IMR-90 (cell line): ENCODE measurements at regions not wholly inside any gene's neighbourhood (a gene's known extent, or its start where the extent isn't known, plus 50 kb on each side); places are given as distances from the start of the nearest gene placed in this dataset.

Experiments used
- ATAC-seq: fragments of 200-7000 bp; cut with Tn5 transposase; 2 replicates; pipeline ENCODE4 v1.9.1; 2020; ENCODE audit warnings: low read depth, mild to moderate bottlenecking, moderate library complexity
- BruUV-seq: library from RNA; stranded (reverse); fragments of 400-500 nt; replicated peaks from 2 replicates; lab custom pipeline; 2021; lab: Mats Ljungman, UMichigan
- CTCF ChIA-PET: fragments of 300-600 bp; formaldehyde crosslinking; extraction: SDS; loops from one replicate; lab custom pipeline; 2021; ENCODE audit warnings: antibody characterized with exemption; lab: Yijun Ruan, JAX
- POLR2A ChIA-PET: fragments of 300-600 bp; sonication (Branson Sonifier 250); formaldehyde crosslinking; loops from one replicate; lab custom pipeline; 2022; ENCODE audit warnings: antibody characterized with exemption; ENCODE audit not compliant: unreplicated experiment; lab: Charles Lee
- DNase-seq: peaks from one replicate; pipeline ENCODE4 v3.0.0; 2013
- H2AFZ ChIP-seq: replicated peaks from 2 replicates; pipeline ENCODE3; 2013; ENCODE audit warnings: low read length, mild to moderate bottlenecking; ENCODE audit not compliant: poor library complexity
- H2AK5ac ChIP-seq: 2 replicates; pipeline ENCODE4 v1.6.1; 2013; ENCODE audit warnings: low read depth, low read length, inconsistent platforms
- H2AK9ac ChIP-seq: replicated peaks from 2 replicates; pipeline ENCODE3; 2013; ENCODE audit warnings: mild to moderate bottlenecking, low read depth, low read length, moderate library complexity; ENCODE audit not compliant: poor library complexity
- H2BK120ac ChIP-seq: 2 replicates; pipeline ENCODE4 v1.6.1; 2013; ENCODE audit warnings: low read depth, low read length, inconsistent platforms
- H2BK15ac ChIP-seq: 3 replicates; pipeline ENCODE4 v1.6.1; 2013; ENCODE audit warnings: low read depth, low read length, inconsistent platforms
- H2BK20ac ChIP-seq: 2 replicates; pipeline ENCODE4 v1.6.1; 2013; ENCODE audit warnings: low read depth, mild to moderate bottlenecking, inconsistent platforms, low read length, moderate library complexity
- H2BK5ac ChIP-seq: 2 replicates; pipeline ENCODE4 v1.6.1; 2013; ENCODE audit warnings: mild to moderate bottlenecking, low read depth, low read length, inconsistent platforms; ENCODE audit not compliant: poor library complexity, severe bottlenecking
- H3K14ac ChIP-seq: replicated peaks from 2 replicates; pipeline ENCODE4 v1.6.1; 2013; ENCODE audit warnings: low read depth, low read length, inconsistent platforms
- H3K18ac ChIP-seq: 2 replicates; pipeline ENCODE4 v1.6.1; 2013; ENCODE audit warnings: low read depth, low read length, control low read depth
- H3K23ac ChIP-seq: 2 replicates; pipeline ENCODE4 v1.6.1; 2013; ENCODE audit warnings: low read depth, low read length, inconsistent platforms
- H3K27ac ChIP-seq: 2 replicates; pipeline ENCODE4 v1.5.1; 2013; ENCODE audit warnings: mild to moderate bottlenecking, control low read depth, low read length; ENCODE audit not compliant: insufficient read depth
- H3K27me3 ChIP-seq: 2 replicates; pipeline ENCODE4 v1.6.1; 2013; ENCODE audit warnings: low read length; ENCODE audit not compliant: control insufficient read depth, insufficient read depth
- H3K36me3 ChIP-seq: 2 replicates; pipeline ENCODE4 v1.6.1; 2013; ENCODE audit warnings: low read length, mixed read lengths; ENCODE audit not compliant: control insufficient read depth, insufficient read depth
- H3K4ac ChIP-seq: 2 replicates; pipeline ENCODE4 v1.6.1; 2013; ENCODE audit warnings: low read depth, low read length, inconsistent platforms
- H3K4me1 ChIP-seq: 2 replicates; pipeline ENCODE4 v1.6.1; 2013; ENCODE audit warnings: low read length, mixed read lengths; ENCODE audit not compliant: control insufficient read depth, insufficient read depth
- H3K4me2 ChIP-seq: 2 replicates; pipeline ENCODE4 v1.6.1; 2013; ENCODE audit warnings: low read depth, mild to moderate bottlenecking, control low read depth, low read length, moderate library complexity
- H3K4me3 ChIP-seq: 2 replicates; pipeline ENCODE4 v1.5.1; 2013; ENCODE audit warnings: low read depth, mild to moderate bottlenecking, control low read depth, low read length, moderate library complexity; ENCODE audit not compliant: insufficient read depth
- H3K56ac ChIP-seq: 2 replicates; pipeline ENCODE4 v1.6.1; 2013; ENCODE audit warnings: low read length, inconsistent platforms; ENCODE audit not compliant: insufficient read depth; ENCODE audit errors: extremely low read depth
- H3K79me1 ChIP-seq, 2 experiments: 2 replicates each; pipeline ENCODE4 v1.6.1; 2013; ENCODE audit warnings: low read length in 2 of 2, inconsistent platforms in 1 of 2, low read depth in 1 of 2
- H3K9ac ChIP-seq: 2 replicates; pipeline ENCODE4 v1.6.1; 2013; ENCODE audit warnings: low read depth, low read length, control low read depth
- H3K9me1 ChIP-seq: 2 replicates; pipeline ENCODE4 v1.6.1; 2013; ENCODE audit warnings: low read length, inconsistent platforms; ENCODE audit not compliant: insufficient read depth
- H3K9me3 ChIP-seq: 2 replicates; pipeline ENCODE4 v1.6.1; 2013; ENCODE audit warnings: low read length; ENCODE audit not compliant: control insufficient read depth, insufficient read depth
- H4K20me1 ChIP-seq: 2 replicates; pipeline ENCODE4 v1.6.1; 2013; ENCODE audit warnings: low read length, inconsistent platforms; ENCODE audit not compliant: insufficient read depth
- H4K5ac ChIP-seq: 2 replicates; pipeline ENCODE4 v1.6.1; 2013; ENCODE audit warnings: mild to moderate bottlenecking, low read depth, low read length, control low read depth
- H4K8ac ChIP-seq, 2 experiments: 2 replicates each; pipeline ENCODE4 v1.6.1; 2013; ENCODE audit warnings: low read depth in 2 of 2, low read length in 2 of 2, control low read depth in 1 of 2, inconsistent platforms in 1 of 2
- H4K91ac ChIP-seq: 2 replicates; pipeline ENCODE4 v1.6.1; 2013; ENCODE audit warnings: low read depth, low read length, inconsistent platforms; ENCODE audit not compliant: insufficient read depth
- BHLHE40 ChIP-seq: fragments of 150-350 bp; IDR thresholded peaks from 2 replicates; pipeline ENCODE4 v1.6.1; 2016; ENCODE audit warnings: mild to moderate bottlenecking, low read depth, low read length
- CEBPB ChIP-seq: IDR thresholded peaks from 2 replicates; pipeline ENCODE4 v1.6.1; 2012; ENCODE audit warnings: low read depth, low read length, improper control_type of control experiment
- CHD1 ChIP-seq: IDR thresholded peaks from 2 replicates; pipeline ENCODE4 v1.6.1; 2012; ENCODE audit warnings: low read depth, low read length, improper control_type of control experiment
- CTCF ChIP-seq: conservative IDR thresholded peaks from 2 replicates; pipeline ENCODE4 v1.5.1; 2012; ENCODE audit warnings: mild to moderate bottlenecking, low read depth, low read length, improper control_type of control experiment
- ELK1 ChIP-seq: fragments of 150-350 bp; IDR thresholded peaks from 2 replicates; pipeline ENCODE4 v1.6.1; 2016; ENCODE audit warnings: low read depth, mild to moderate bottlenecking, low read length, moderate library complexity, borderline replicate concordance
- FOS ChIP-seq: fragments of 150-350 bp; IDR thresholded peaks from 2 replicates; pipeline ENCODE4 v1.6.1; 2016; ENCODE audit warnings: low read depth, low read length
- MAFK ChIP-seq: IDR thresholded peaks from 2 replicates; pipeline ENCODE4 v1.6.1; 2012; ENCODE audit warnings: low read depth, low read length, improper control_type of control experiment
- MAZ ChIP-seq: IDR thresholded peaks from 2 replicates; pipeline ENCODE4 v1.6.1; 2012; ENCODE audit warnings: low read depth, mild to moderate bottlenecking, low read length, improper control_type of control experiment, moderate library complexity, borderline replicate concordance
- MXI1 ChIP-seq: IDR thresholded peaks from 2 replicates; pipeline ENCODE4 v1.6.1; 2012; ENCODE audit warnings: low read depth, mild to moderate bottlenecking, low read length, moderate library complexity, borderline replicate concordance
- NFE2L2 ChIP-seq: fragments of 150-350 bp; IDR thresholded peaks from 2 replicates; pipeline ENCODE4 v1.6.1; 2016; ENCODE audit warnings: low read depth, mild to moderate bottlenecking, low read length
- POLR2A ChIP-seq: IDR thresholded peaks from 2 replicates; pipeline ENCODE4 v1.6.1; 2012; ENCODE audit warnings: mild to moderate bottlenecking, low read depth, low read length
- RAD21 ChIP-seq: IDR thresholded peaks from 2 replicates; pipeline ENCODE4 v1.6.1; 2012; ENCODE audit warnings: low read length, improper control_type of control experiment
- RCOR1 ChIP-seq: IDR thresholded peaks from 2 replicates; pipeline ENCODE4 v1.6.1; 2012; ENCODE audit warnings: mild to moderate bottlenecking, low read length, improper control_type of control experiment; ENCODE audit not compliant: insufficient replicate concordance
- RFX5 ChIP-seq: IDR thresholded peaks from 2 replicates; pipeline ENCODE4 v1.8.0; 2012; ENCODE audit warnings: low read depth, mild to moderate bottlenecking, low read length, moderate library complexity
- SMC3 ChIP-seq: fragments of 150-350 bp; IDR thresholded peaks from 2 replicates; pipeline ENCODE4 v1.6.1; 2016; ENCODE audit warnings: low read depth, mild to moderate bottlenecking, antibody characterized with exemption, low read length, moderate library complexity
- USF2 ChIP-seq: fragments of 150-350 bp; IDR thresholded peaks from 2 replicates; pipeline ENCODE4 v1.6.1; 2017; ENCODE audit warnings: mild to moderate bottlenecking, antibody characterized with exemption, low read length, low read depth
- WGBS, 2 experiments: methylation state at CpG; one replicate each; pipeline versions ENCODE4 v1.1.5 to v1.1.7; 2013; ENCODE audit warnings: missing lambda C conversion rate in 2 of 2; ENCODE audit not compliant: insufficient read length in 1 of 2; ENCODE audit errors: extremely low coverage in 2 of 2; 5-methylcytosine and 5-hydroxymethylcytosine counted together
- dilution Hi-C: fragments of 300-500 bp; cut with HindIII; formaldehyde crosslinking; loops from one replicate; pipeline ENCODE4 v1.14.3; 2018; ENCODE audit warnings: low sequenced_read_pairs; ENCODE audit not compliant: unreplicated experiment
- in situ Hi-C: fragments of 300-500 bp; cut with MboI; formaldehyde crosslinking; loops from 3 replicates; pipeline ENCODE4 v1.14.3; 2019; ENCODE audit warnings: low sequenced_read_pairs, inconsistent platforms, mixed read lengths
- intact Hi-C: fragments of 100-400 bp; cut with micrococcal nuclease; formaldehyde crosslinking; loops from 2 replicates; pipeline ENCODE4 v1.10.0; 2022

- no peaks in the 10 kb centered on the region for H3K36me3 ChIP-seq
- H3K56ac ChIP-seq, result no peak overlapping the region
- no peak overlapping the region for H2BK5ac ChIP-seq
- no peak overlapping the region for H3K18ac ChIP-seq
- no peak overlapping the region for H2AK5ac ChIP-seq
- H3K23ac ChIP-seq, result no peak overlapping the region
- TF ChIP-seq RAD21 (no peak), CTCF (no peak), CEBPB (no peak), USF2 (no peak), RCOR1 (no peak), MXI1 (no peak), MAFK (no peak), CHD1 (no peak), MAZ (no peak), BHLHE40 (no peak), ELK1 (no peak), NFE2L2 (no peak), POLR2A (no peak), SMC3 (no peak), FOS (no peak), RFX5 (no peak)
- dilution Hi-C loops (no loop called here), intact Hi-C loops (no loop called here), in situ Hi-C loops (no loop called here)
- no peak overlapping the region for H3K27ac ChIP-seq
- ChIA-PET CTCF (no interaction called here), POLR2A (no interaction called here)
- no peak overlapping the region for H2BK120ac ChIP-seq
- H3K4ac ChIP-seq, result no peak overlapping the region
- no peak overlapping the region for H2AK9ac ChIP-seq
- H3K9me3 ChIP-seq, result peaks cover 3% of the 10 kb centered on the region; the same call in 1 of the 2 replicates
- H4K20me1 ChIP-seq, result no peaks in the 10 kb centered on the region
- H3K4me1 ChIP-seq, result no peaks in the 10 kb centered on the region
- no peak overlapping the region for H3K4me3 ChIP-seq
- DNase-seq (no peak), ATAC-seq (no peak)
- H2BK20ac ChIP-seq, result no peak overlapping the region
- H3K9ac ChIP-seq, result no peak overlapping the region
- H3K9me1 ChIP-seq, result no peaks in the 10 kb centered on the region
- H2AFZ ChIP-seq, result no peak overlapping the region
- no peak overlapping the region for H4K5ac ChIP-seq
- H3K14ac ChIP-seq, result no peak overlapping the region
- no peaks in the 10 kb centered on the region for H3K27me3 ChIP-seq
- no TSS peak for BruUV-seq
- no peak overlapping the region for H4K91ac ChIP-seq
- no peak overlapping the region for H4K8ac ChIP-seq
- no peak overlapping the region for H3K4me2 ChIP-seq
- no peak overlapping the region for H2BK15ac ChIP-seq
- WGBS, 2 experiments, result no CpG with 5 or more reads among the region's 4 CpGs
- no peaks in the 10 kb centered on the region for H3K79me1 ChIP-seq
Measured at GRCh38 chr7:125927556-125927955, 997.9 kb upstream of the POT1 start.
